ENCODE measurements at regions not wholly inside any gene's neighbourhood (a gene's known extent, or its start where the extent isn't known, plus 50 kb on each side); places are given as distances from the start of the nearest gene placed in this dataset.

GRCh38 chr12:75600146-75600545, 88.7 kb upstream of the KRR1 start:
- no peak overlapping the region for H3K27ac ChIP-seq
- H3K27me3 ChIP-seq, result no peaks in the 10 kb centered on the region
- no peak overlapping the region for H3K4me3 ChIP-seq
- no peaks in the 10 kb centered on the region for H3K9me3 ChIP-seq
- H3K4me1 ChIP-seq, result peaks cover 0 to 3% of the 10 kb centered on the region in 2 donors
- TF ChIP-seq POLR2A (IDR thresholded peaks at IDR 0.05) (no peak), CTCF (IDR thresholded peaks at IDR 0.05) (no peak), POLR2AphosphoS5 (IDR thresholded peaks at IDR 0.05) (no peak)
- H3K36me3 ChIP-seq, result no peaks in the 10 kb centered on the region
- no peak for DNase-seq (ENCODE audit: low spot score in 2 of 2)
- intact Hi-C loops (cut with DNase I; ENCODE audit: low total_unique reads), result no loop called here

DNA sequence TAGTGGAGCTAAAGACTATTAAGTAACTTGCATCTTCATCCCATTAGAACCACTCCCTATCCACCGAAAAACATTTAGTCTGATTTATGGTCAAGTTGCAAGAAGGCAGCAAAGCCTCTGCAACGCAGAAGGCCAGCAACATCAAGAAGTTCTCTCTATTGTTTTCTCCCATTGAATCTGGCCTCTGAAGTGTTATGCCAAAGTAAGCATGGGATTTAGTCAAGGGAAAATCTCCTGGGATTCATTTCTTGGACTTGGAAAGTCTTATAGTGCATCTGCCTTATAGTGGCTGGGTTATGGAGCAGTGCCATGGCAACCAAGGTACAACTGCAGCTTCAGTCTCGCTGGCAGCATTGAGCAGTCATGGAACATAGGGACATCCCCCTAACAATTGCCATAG, 87.7 kb upstream of the KRR1 start:
- DNase-seq (ENCODE audit: low spot score in 2 of 2), result no peak
- intact Hi-C loops (cut with DNase I; ENCODE audit: low total_unique reads), result no loop called here
- Histone ChIP-seq H3K27ac (no peak overlapping the region), H3K4me3 (no peak overlapping the region), H3K9me3 (no peaks in the 10 kb centered on the region), H3K36me3 (no peaks in the 10 kb centered on the region), H3K27me3 (no peaks in the 10 kb centered on the region), H3K4me1 (peaks cover 0 to 3% of the 10 kb centered on the region in 2 donors)
- no peak for TF ChIP-seq CTCF (IDR thresholded peaks at IDR 0.05)

GRCh38 chr12:75596406-75596805, 85.0 kb upstream of the KRR1 start:
- no peaks in the 10 kb centered on the region for H3K4me1 ChIP-seq
- no peaks in the 10 kb centered on the region for H3K36me3 ChIP-seq
- TF ChIP-seq POLR2AphosphoS5 (IDR thresholded peaks at IDR 0.05) (no peak), CTCF (IDR thresholded peaks at IDR 0.05) (no peak), POLR2A (IDR thresholded peaks at IDR 0.05) (no peak)
- H3K9me3 ChIP-seq, result no peaks in the 10 kb centered on the region
- H3K27me3 ChIP-seq, result no peaks in the 10 kb centered on the region
- H3K4me3 ChIP-seq, result no peak overlapping the region
- DNase-seq (ENCODE audit: low spot score in 2 of 2), result no peak
- H3K27ac ChIP-seq, result no peak overlapping the region
- intact Hi-C loops (cut with DNase I; ENCODE audit: low total_unique reads), result no loop called here

- no peak overlapping the region for H3K4me3 ChIP-seq
- DNase-seq (ENCODE audit: low spot score in 2 of 2), result no peak
- H3K27ac ChIP-seq, result no peak overlapping the region
- no peaks in the 10 kb centered on the region for H3K27me3 ChIP-seq
- no peaks in the 10 kb centered on the region for H3K9me3 ChIP-seq
- TF ChIP-seq POLR2A (IDR thresholded peaks at IDR 0.05) (no peak), CTCF (IDR thresholded peaks at IDR 0.05) (no peak), POLR2AphosphoS5 (IDR thresholded peaks at IDR 0.05) (no peak)
- intact Hi-C loops (cut with DNase I; ENCODE audit: low total_unique reads), result no loop called here
- H3K4me1 ChIP-seq, result no peaks in the 10 kb centered on the region
- H3K36me3 ChIP-seq, result no peaks in the 10 kb centered on the region
Observed at GRCh38 chr12:75592638-75593335, 81.4 kb upstream of the KRR1 start.

DNA sequence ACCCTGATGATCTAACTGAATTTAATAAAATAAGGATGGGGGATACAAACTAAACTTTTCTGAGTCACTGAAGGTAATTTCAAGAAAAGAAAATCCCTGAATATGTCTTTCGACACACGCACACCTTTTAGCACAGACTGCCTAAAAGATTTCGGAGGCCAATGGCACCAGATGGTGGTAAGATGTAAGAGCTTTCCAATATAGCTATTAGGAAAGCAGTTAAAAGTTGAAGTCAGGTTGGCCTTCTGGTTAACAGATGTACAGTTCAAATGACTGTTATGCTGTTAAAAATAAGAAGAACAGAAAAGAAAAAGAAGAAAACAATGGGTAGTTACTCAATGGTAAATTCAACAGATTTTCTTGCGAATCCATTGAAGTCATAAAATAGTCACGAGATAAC, 80.7 kb upstream of the KRR1 start:
- intact Hi-C loops (cut with DNase I; ENCODE audit: low total_unique reads), result no loop called here

More for the DNA sequence above, 80.7 kb upstream of the KRR1 start:
- H3K27me3 ChIP-seq, result no peaks in the 10 kb centered on the region
- H3K9me3 ChIP-seq, result no peaks in the 10 kb centered on the region
- H3K36me3 ChIP-seq, result no peaks in the 10 kb centered on the region
- TF ChIP-seq POLR2AphosphoS5 (IDR thresholded peaks at IDR 0.05), result no peak
- no peak for TF ChIP-seq CTCF (IDR thresholded peaks at IDR 0.05)
- no peak for TF ChIP-seq POLR2A (IDR thresholded peaks at IDR 0.05)
- DNase-seq (ENCODE audit: low spot score in 2 of 2), result no peak
- H3K4me1 ChIP-seq, result no peaks in the 10 kb centered on the region
- no peak overlapping the region for H3K27ac ChIP-seq
- no peak overlapping the region for H3K4me3 ChIP-seq

All from breast epithelium (tissue), 4 donors.